Keratinocyte (primary cell): ENCODE measurements at regions not wholly inside any gene's neighbourhood (a gene's known extent, or its start where the extent isn't known, plus 50 kb on each side); places are given as distances from the start of the nearest gene placed in this dataset.

Source experiments
- DNase-seq: peaks from one replicate; pipeline ENCODE4 v3.0.0-alpha.2; 2011; ENCODE audit warnings: low read depth, missing footprints, low spot score
- FAIRE-seq: peaks from 2 replicates; lab custom pipeline; 2011; peaks lifted over from hg19 to GRCh38; lab: Jason Lieb, UNC
- H2AFZ ChIP-seq: 2 replicates; pipeline ENCODE4 v1.6.0; 2012; ENCODE audit warnings: low read length, control low read depth, inconsistent platforms; ENCODE audit not compliant: control insufficient read depth
- H3K27ac ChIP-seq: 2 replicates; pipeline ENCODE4 v1.5.1; 2011; ENCODE audit warnings: low read length; ENCODE audit not compliant: control insufficient read depth, insufficient read depth
- H3K27me3 ChIP-seq: 3 replicates; pipeline ENCODE4 v1.6.0; 2011; ENCODE audit warnings: low read length; ENCODE audit not compliant: control insufficient read depth, insufficient read depth; ENCODE audit errors: extremely low read depth
- H3K36me3 ChIP-seq, 2 experiments: 2 replicates in 1 of 2; 3 replicates in 1 of 2; pipeline ENCODE4 v1.5.1; 2011; ENCODE audit warnings: low read length in 2 of 2, mild to moderate bottlenecking in 1 of 2; ENCODE audit not compliant: control insufficient read depth in 2 of 2, insufficient read depth in 2 of 2; ENCODE audit errors: extremely low read depth in 1 of 2
- H3K4me1 ChIP-seq: 3 replicates; pipeline ENCODE4 v1.5.1; 2011; ENCODE audit warnings: low read length; ENCODE audit not compliant: control insufficient read depth, insufficient read depth; ENCODE audit errors: extremely low read depth
- H3K4me2 ChIP-seq: 3 replicates; pipeline ENCODE4 v1.6.0; 2011; ENCODE audit warnings: low read depth, low read length; ENCODE audit not compliant: control insufficient read depth, insufficient read depth; ENCODE audit errors: extremely low read depth
- H3K4me3 ChIP-seq, 3 experiments: fragments of 200-600 bp in 1 of 3; sonication (generic) in 1 of 3; 2 replicates in 2 of 3; 3 replicates in 1 of 3; pipeline ENCODE4 v1.5.1; 2011 to 2016; ENCODE audit warnings: low read length in 3 of 3, mild to moderate bottlenecking in 3 of 3, control low read depth in 2 of 3, inconsistent platforms in 1 of 3, low read depth in 1 of 3, mixed read lengths in 1 of 3, mixed run types in 1 of 3, moderate library complexity in 1 of 3; ENCODE audit not compliant: control insufficient read depth in 2 of 3, insufficient read depth in 2 of 3; ENCODE audit errors: extremely low read depth in 1 of 3
- H3K79me2 ChIP-seq: 2 replicates; pipeline ENCODE4 v1.6.0; 2012; ENCODE audit warnings: low read length; ENCODE audit not compliant: control insufficient read depth, insufficient read depth
- H3K9ac ChIP-seq: 3 replicates; pipeline ENCODE4 v1.6.0; 2011; ENCODE audit warnings: low read length; ENCODE audit not compliant: control insufficient read depth, insufficient read depth; ENCODE audit errors: extremely low read depth
- H3K9me1 ChIP-seq: 3 replicates; pipeline ENCODE4 v1.6.0; 2011; ENCODE audit warnings: low read length; ENCODE audit not compliant: control insufficient read depth, insufficient read depth; ENCODE audit errors: extremely low read depth
- H3K9me3 ChIP-seq: 2 replicates; pipeline ENCODE4 v1.5.1; 2012; ENCODE audit warnings: low read depth, low read length; ENCODE audit not compliant: control insufficient read depth
- H4K20me1 ChIP-seq: 3 replicates; pipeline ENCODE4 v1.6.0; 2011; ENCODE audit warnings: low read length; ENCODE audit not compliant: control insufficient read depth, insufficient read depth; ENCODE audit errors: extremely low read depth
- EZH2 ChIP-seq: IDR thresholded peaks from one replicate; pipeline ENCODE4 v1.6.1; 2012; ENCODE audit warnings: inconsistent platforms, mild to moderate bottlenecking, low read length, moderate library complexity
- dilution Hi-C: fragments of 300-500 bp; cut with MboI; formaldehyde crosslinking; loops from one replicate; pipeline ENCODE4 v1.7.0; 2020; ENCODE audit warnings: low sequenced_read_pairs; ENCODE audit not compliant: extremely low pct_ligation_motif_present
- TF ChIP-seq, protein P1 (sequence below), 3 experiments: IDR thresholded peaks in 1 of 3; conservative IDR thresholded peaks in 1 of 3; optimal IDR thresholded peaks in 1 of 3; 2 replicates in 2 of 3; 3 replicates in 1 of 3; pipeline versions ENCODE3 to v1.5.1; 2011; ENCODE audit warnings: low read length in 3 of 3, mild to moderate bottlenecking in 3 of 3, moderate library complexity in 2 of 3, control low read depth in 1 of 3, inconsistent platforms in 1 of 3; ENCODE audit not compliant: insufficient read depth in 2 of 3; ENCODE audit errors: extremely low read depth in 1 of 3

GRCh38 chr5:2385818-2386217 lies 365.7 kb downstream of the IRX2 start:
- H3K4me1 ChIP-seq, result no peaks in the 10 kb centered on the region
- peaks cover 1% of the 10 kb centered on the region for H3K9me3 ChIP-seq
- H3K4me3 ChIP-seq, result no peak overlapping the region
- no peak overlapping the region for H2AFZ ChIP-seq
- no peaks in the 10 kb centered on the region for H3K36me3 ChIP-seq
- H3K9ac ChIP-seq, result no peak overlapping the region
- dilution Hi-C loops, result no loop called here
- DNase-seq (no peak), FAIRE-seq (no peak)
- H3K27ac ChIP-seq, result no peak overlapping the region
- no peaks in the 10 kb centered on the region for H3K27me3 ChIP-seq
- no peaks in the 10 kb centered on the region for H3K79me2 ChIP-seq
- no peaks in the 10 kb centered on the region for H3K9me1 ChIP-seq
- H3K4me2 ChIP-seq, result no peak overlapping the region
- H4K20me1 ChIP-seq, result no peaks in the 10 kb centered on the region
- TF ChIP-seq, protein P1, sequence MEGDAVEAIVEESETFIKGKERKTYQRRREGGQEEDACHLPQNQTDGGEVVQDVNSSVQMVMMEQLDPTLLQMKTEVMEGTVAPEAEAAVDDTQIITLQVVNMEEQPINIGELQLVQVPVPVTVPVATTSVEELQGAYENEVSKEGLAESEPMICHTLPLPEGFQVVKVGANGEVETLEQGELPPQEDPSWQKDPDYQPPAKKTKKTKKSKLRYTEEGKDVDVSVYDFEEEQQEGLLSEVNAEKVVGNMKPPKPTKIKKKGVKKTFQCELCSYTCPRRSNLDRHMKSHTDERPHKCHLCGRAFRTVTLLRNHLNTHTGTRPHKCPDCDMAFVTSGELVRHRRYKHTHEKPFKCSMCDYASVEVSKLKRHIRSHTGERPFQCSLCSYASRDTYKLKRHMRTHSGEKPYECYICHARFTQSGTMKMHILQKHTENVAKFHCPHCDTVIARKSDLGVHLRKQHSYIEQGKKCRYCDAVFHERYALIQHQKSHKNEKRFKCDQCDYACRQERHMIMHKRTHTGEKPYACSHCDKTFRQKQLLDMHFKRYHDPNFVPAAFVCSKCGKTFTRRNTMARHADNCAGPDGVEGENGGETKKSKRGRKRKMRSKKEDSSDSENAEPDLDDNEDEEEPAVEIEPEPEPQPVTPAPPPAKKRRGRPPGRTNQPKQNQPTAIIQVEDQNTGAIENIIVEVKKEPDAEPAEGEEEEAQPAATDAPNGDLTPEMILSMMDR (optimal IDR thresholded peaks at IDR 0.05 in 1 of 3, IDR thresholded peaks at IDR 0.05 in 1 of 3, conservative IDR thresholded peaks at IDR 0.05 in 1 of 3; ENCODE audit: extremely low read depth in 1 of 3, insufficient read depth in 2 of 3, low read length in 3 of 3), result no peak
- no peak for TF ChIP-seq EZH2

DNA sequence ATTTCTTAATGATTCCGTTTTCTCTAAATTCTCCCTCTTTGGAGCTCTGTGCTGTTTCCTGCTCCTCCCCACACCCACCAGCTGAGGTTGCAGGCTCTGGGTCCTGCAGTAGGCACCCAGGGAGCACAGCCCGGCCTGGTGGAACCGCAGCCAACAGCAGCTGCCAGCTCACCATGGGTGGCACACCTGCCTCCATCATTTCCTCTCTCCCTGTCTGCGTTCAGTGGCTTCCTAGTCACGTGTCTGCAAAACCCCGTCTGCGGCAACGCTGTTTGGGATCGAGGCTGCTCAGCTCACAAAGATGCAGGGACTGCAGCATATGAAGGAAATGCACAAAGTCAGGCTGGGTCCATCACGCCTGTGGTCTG lies 367.8 kb downstream of the IRX2 start:
- Histone ChIP-seq H4K20me1 (no peaks in the 10 kb centered on the region), H3K27me3 (no peaks in the 10 kb centered on the region), H3K4me1 (no peaks in the 10 kb centered on the region), H3K4me2 (no peak overlapping the region), H3K27ac (no peak overlapping the region), H3K79me2 (no peaks in the 10 kb centered on the region), H3K9me3 (no peaks in the 10 kb centered on the region), H3K9me1 (no peaks in the 10 kb centered on the region), H3K4me3 (no peak overlapping the region), H2AFZ (no peak overlapping the region), H3K9ac (no peak overlapping the region), H3K36me3 (no peaks in the 10 kb centered on the region)
- no peak for TF ChIP-seq EZH2
- TF ChIP-seq, protein P1 (optimal IDR thresholded peaks at IDR 0.05 in 1 of 3, IDR thresholded peaks at IDR 0.05 in 1 of 3, conservative IDR thresholded peaks at IDR 0.05 in 1 of 3; ENCODE audit: extremely low read depth in 1 of 3, insufficient read depth in 2 of 3, low read length in 3 of 3), result no peak
- DNase-seq (no peak), FAIRE-seq (no peak)
- dilution Hi-C loops, result no loop called here
